Skeletal muscle satellite cell (primary cell): ENCODE measurements at regions not wholly inside any gene's neighbourhood (a gene's known extent, or its start where the extent isn't known, plus 50 kb on each side); places are given as distances from the start of the nearest gene placed in this dataset.

ENCODE experiments used
- H3K27me3 ChIP-seq: 2 replicates; pipeline ENCODE4 v1.7.0; 2013; ENCODE audit warnings: low read length; ENCODE audit not compliant: control insufficient read depth, insufficient read depth
- H3K36me3 ChIP-seq: 2 replicates; pipeline ENCODE4 v1.7.0; 2013; ENCODE audit warnings: mild to moderate bottlenecking, control low read depth, low read length; ENCODE audit not compliant: insufficient read depth
- H3K4me1 ChIP-seq: 2 replicates; pipeline ENCODE4 v1.7.0; 2013; ENCODE audit warnings: low read length; ENCODE audit not compliant: control insufficient read depth, insufficient read depth
- H3K4me2 ChIP-seq: 2 replicates; pipeline ENCODE4 v1.7.0; 2013; ENCODE audit warnings: mild to moderate bottlenecking, low read length
- H3K4me3 ChIP-seq: 2 replicates; pipeline ENCODE4 v1.7.0; 2013; ENCODE audit warnings: low read length
- H3K9ac ChIP-seq: 2 replicates; pipeline ENCODE4 v1.7.0; 2013; ENCODE audit warnings: mild to moderate bottlenecking, low read depth, low read length, moderate library complexity
- H3K9me3 ChIP-seq: replicated peaks from 2 replicates; pipeline ENCODE4 v1.7.0; 2013; ENCODE audit warnings: mild to moderate bottlenecking, control low read depth, low read length

DNA sequence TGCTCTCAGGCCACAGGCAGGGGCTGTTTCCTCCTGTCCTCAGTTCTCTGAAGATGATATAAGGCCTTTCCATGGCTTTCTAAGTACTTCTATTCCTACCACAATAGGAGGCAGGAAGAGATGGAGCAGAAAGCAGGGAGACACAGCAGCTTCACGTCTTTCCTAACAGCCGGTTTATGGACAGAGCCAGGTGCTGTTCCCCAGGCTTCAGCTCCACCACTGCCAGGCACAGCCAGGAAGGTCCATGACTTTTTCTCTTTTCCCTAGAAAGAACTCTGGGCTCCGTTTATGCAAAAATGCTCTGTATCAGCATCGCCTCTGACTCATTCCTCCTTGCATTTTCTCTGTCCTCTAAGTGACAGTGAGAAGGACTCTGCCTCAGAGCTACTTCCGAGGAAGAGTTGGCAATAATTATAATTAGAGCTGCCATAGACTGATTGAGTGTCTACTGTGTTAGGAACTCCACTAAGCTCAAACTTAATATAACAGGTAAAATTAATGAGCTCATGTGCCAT, 478.5 kb downstream of the RASEF start:
- Histone ChIP-seq H3K4me3 (no peak overlapping the region), H3K4me1 (no peaks in the 10 kb centered on the region), H3K9me3 (no peaks in the 10 kb centered on the region)

DNA sequence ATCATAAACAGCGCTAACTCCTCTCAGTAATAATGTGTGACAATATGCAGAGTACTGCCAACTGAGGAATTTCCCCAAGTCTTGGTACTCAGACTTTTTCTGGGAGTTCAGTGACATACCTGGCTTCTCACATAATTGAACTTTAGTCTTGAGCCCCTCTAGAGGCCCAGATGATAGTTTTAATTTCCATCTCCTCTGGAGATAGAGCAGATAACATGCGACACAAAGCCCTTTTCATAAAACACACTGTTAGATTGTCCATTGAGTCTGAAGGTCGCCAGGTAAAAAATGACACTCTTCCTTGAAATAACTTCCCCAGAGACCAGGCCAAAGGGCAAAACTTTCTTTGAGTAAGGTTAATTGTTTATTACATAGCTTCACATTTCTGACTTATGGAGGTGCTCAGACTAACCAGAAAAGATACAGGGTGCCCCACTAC, 476.0 kb downstream of the RASEF start:
- no peak overlapping the region for H3K9ac ChIP-seq
- H3K4me1 ChIP-seq = no peaks in the 10 kb centered on the region
- H3K36me3 ChIP-seq = no peaks in the 10 kb centered on the region
- H3K9me3 ChIP-seq = no peaks in the 10 kb centered on the region
- no peaks in the 10 kb centered on the region for H3K27me3 ChIP-seq
- H3K4me2 ChIP-seq = no peak overlapping the region
- no peak overlapping the region for H3K4me3 ChIP-seq

More for the DNA sequence above, 478.5 kb downstream of the RASEF start:
- Histone ChIP-seq H3K36me3 (no peaks in the 10 kb centered on the region), H3K4me2 (no peak overlapping the region), H3K9ac (no peak overlapping the region), H3K27me3 (no peaks in the 10 kb centered on the region)

DNA sequence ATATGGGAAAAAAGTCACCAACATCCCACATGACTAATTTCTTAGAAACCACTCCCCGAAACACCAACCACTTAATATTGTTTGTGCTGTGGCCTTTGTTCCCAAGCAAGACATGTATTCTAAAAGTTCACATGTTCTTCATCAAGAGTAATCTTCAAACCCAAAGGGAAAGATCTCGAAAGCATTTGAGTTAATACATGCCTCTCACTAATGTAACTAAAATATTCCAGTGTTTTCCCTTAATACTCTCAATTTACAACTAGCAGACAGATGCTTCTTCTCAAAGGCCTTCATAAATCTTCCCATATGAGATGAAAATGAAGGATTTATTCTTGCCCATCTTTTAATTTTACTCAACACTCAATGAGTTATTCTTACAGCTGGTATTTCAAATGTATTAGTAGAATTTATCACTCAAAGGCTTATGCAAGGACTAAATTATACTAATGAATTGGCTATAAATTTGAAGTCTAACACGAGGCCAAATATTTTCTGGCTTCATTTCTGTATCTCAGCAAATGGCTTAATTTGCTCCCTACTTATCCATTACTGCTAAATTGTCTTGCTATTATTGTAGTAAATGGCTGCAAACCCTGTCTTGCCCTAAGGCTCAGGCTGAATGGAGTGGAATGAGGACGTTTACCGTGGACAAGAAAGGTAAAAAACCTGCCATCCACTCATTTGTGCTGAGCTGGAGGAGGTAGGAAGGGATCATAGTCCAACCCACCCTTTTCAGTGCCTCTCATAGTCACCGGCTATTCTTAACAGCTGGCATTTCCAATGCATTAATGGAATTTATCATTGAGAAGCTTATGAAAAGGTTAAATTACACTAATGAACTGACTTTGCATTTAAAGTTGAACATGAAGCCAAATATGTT, 474.4 kb downstream of the RASEF start:
- no peak overlapping the region for H3K4me2 ChIP-seq

DNA sequence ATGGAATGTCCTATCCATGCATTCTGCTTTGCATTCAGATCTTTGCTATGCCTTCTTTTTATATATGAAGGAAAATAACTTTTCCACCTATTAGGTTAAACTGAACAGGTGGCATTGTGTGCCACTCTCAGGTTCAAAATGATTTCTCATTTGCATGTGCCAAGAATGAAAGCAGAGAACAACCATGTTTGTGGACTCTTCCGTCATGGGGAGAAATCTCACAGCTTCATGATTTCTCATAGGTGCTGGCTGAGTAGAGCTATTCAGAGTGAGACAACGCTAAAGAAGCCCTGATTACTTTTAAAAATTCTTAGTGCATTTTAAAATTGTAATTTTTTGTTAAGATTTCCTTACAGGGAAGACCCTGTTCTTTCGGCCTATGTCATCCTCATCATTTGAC, 472.1 kb downstream of the RASEF start:
- Histone ChIP-seq H3K4me1 (no peaks in the 10 kb centered on the region), H3K27me3 (peaks cover 3% of the 10 kb centered on the region), H3K36me3 (no peaks in the 10 kb centered on the region), H3K4me3 (no peak overlapping the region), H3K9me3 (no peaks in the 10 kb centered on the region), H3K4me2 (no peak overlapping the region), H3K9ac (no peak overlapping the region)

More for the DNA sequence above, 474.4 kb downstream of the RASEF start:
- Histone ChIP-seq H3K4me1 (no peaks in the 10 kb centered on the region), H3K36me3 (no peaks in the 10 kb centered on the region), H3K9ac (no peak overlapping the region), H3K9me3 (no peaks in the 10 kb centered on the region), H3K4me3 (no peak overlapping the region), H3K27me3 (no peaks in the 10 kb centered on the region)

DNA sequence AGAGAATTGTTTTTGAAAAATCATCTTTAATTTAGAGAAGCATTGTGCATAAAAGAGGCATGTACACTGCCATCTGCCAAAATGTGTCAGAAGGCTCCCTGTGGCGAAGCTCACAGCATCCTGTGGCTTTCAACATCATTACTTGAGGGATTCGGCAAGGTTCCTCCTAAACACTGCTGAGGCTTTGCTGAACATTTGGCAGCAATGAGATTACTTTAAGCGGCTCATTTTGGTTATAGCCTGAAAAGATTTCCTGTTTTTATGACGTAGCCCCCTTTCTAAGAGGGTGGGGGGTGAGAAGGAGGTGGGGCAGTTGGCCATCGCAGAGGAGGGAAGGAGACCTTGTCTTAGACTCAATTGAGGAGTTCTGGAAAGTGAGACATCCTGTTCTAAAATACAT, 469.4 kb downstream of the RASEF start:
- Histone ChIP-seq H3K4me1 (no peaks in the 10 kb centered on the region), H3K27me3 (peaks cover 3% of the 10 kb centered on the region), H3K9me3 (no peaks in the 10 kb centered on the region), H3K4me3 (no peak overlapping the region), H3K36me3 (no peaks in the 10 kb centered on the region), H3K9ac (no peak overlapping the region), H3K4me2 (no peak overlapping the region)

DNA sequence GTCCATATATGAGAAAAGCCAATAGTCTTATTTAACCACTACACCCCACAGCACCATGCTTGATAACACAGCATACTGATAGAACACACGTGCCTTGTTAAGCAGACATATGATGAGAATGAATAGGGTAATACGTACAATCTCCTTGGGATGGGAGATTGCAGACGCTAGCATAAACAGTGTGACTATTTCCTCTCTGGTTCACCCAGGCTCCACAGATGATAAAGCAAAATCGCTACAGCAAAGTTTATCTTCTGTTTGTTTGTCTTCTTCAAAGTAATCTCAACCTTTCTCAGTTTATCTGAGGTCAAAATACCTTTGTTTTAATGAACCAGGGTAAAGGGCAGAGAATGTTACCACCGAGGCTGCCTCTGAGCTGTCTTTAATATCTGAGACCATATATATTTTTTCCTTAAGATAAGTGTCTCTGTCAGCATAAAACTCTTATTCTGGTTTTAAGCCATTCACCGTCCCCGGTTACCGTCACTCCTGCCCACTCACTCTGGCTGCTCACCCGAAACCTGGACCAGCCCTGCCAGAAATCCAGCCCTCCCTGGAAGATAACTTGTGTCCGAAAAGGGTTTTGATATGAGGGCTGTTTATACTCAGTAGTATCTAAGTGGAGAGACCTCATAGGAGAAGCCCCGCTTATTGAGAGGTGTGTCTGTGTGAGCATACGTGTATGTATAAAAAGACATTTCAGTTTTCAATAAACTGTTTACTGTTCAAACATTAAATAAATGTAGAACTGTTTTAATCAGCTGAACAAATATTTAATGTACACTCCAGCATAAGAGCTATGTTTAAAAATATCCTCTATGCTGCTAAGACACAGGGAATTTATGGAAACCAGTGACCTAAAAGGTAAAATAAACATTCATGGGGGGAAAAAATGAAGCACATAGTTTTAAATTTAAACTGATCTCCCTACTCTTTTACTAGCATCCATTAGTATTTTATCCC, 465.4 kb downstream of the RASEF start:
- H3K9me3 ChIP-seq = no peaks in the 10 kb centered on the region
- no peak overlapping the region for H3K4me2 ChIP-seq
- H3K4me3 ChIP-seq = no peak overlapping the region
- no peaks in the 10 kb centered on the region for H3K36me3 ChIP-seq
- H3K4me1 ChIP-seq = no peaks in the 10 kb centered on the region
- peaks cover 3% of the 10 kb centered on the region for H3K27me3 ChIP-seq
- H3K9ac ChIP-seq = no peak overlapping the region

DNA sequence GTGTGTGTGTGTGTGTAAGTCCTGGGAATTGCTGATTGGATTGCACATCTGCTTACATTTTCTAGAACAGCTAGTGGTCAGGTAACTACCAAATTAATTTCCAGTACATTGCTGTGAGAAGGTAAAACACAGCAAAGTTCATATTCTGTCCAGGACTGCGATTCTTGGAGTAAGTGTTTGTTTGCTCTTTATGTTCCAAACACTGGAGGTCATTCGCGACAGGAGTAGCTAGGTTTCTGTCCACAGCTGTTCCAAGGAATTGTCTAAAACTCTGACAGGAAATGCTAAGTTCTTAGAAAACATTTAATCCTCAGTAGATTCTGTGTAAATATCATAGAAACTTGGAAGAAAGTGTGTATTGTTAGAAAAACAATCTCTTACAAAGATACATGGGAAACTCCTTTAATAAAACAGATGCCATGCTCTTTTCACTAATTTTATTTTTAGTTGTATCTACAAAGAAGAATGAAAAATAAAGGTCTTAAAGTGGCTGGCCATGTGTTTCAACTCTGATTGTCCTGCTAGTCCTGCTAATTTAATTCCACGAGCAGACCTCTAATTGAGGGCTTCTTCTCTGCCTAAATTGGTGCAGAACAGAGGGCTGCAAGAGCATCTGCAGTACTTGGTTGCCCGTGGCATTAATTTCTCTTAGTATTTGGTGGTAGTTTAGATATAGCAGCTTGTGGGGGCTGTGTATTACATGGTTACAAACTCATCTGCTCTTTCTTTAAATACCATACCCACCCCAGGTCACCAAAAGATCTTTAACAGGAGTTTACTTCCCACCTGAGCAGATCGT, 464.5 kb downstream of the RASEF start:
- no peak overlapping the region for H3K9ac ChIP-seq
- H3K4me1 ChIP-seq = no peaks in the 10 kb centered on the region
- no peak overlapping the region for H3K4me3 ChIP-seq

DNA sequence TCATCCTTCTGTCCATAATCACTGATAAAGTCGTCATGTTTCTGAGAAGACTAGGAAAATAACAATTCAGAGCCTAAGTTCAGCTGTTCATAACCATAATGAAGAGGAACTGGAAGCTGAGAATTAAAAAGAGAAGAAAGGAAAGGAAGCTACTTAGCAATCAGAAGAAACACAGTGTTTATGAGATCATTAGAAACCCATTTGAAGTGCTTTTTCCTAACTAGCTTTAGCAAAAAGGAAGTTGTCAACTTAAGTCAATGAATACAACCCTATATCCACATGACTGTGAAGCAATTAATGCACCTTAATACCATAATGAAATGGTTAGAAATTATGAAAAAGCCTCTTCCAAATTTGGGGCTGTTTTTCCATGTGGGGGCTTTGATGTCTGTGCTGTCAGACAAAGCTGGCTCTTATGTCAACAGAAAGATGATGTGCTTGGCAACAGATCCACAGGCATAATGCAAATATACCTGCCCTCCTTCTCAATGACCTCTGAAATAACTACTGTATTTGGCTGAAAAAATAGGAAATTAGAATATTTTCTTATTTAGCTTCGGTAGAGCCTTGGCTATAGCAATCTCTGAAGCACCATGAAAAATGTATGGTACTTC, 463.5 kb downstream of the RASEF start:
- Histone ChIP-seq H3K36me3 (no peaks in the 10 kb centered on the region), H3K9me3 (no peaks in the 10 kb centered on the region), H3K4me3 (no peak overlapping the region), H3K27me3 (no peaks in the 10 kb centered on the region), H3K9ac (no peak overlapping the region), H3K4me1 (no peaks in the 10 kb centered on the region), H3K4me2 (no peak overlapping the region)

More for the DNA sequence above, 464.5 kb downstream of the RASEF start:
- Histone ChIP-seq H3K9me3 (no peaks in the 10 kb centered on the region), H3K36me3 (no peaks in the 10 kb centered on the region), H3K4me2 (no peak overlapping the region), H3K27me3 (peaks cover 3% of the 10 kb centered on the region)

DNA sequence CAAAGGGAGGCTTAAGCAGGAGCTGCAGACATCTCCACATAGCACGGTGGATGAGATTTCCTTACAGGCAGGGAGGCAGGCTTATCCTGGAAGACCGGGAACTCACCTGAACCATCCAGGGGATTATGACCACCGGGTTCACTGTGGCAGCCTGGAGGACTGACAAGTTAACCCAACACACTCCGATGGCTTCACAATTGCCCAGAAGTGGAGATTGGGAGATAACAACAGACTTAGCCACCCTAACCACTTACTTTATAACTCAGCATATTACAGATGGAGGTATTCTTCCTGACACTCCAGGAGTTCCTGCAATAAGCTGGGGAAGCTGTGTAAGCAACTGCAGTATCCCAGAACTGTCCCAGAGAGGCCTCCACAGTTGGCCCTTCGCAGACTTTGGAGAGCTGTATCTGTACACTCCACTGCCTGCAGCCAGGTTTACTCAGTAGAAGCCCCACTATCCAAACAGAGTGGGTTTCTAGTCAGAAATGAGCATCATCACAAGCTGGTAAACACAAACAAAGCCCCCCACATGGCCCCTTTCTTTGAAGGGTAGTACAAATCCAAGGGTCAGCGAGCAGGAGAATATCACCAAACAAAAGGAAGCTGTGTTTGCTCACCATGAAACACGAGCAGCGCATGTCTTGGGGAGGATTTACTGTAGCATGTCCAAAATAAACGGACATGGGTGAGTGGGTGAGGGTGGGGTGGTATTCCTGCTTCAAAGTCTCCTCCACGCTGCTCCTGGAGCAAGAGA, 462.2 kb downstream of the RASEF start:
- no peaks in the 10 kb centered on the region for H3K36me3 ChIP-seq
- no peaks in the 10 kb centered on the region for H3K9me3 ChIP-seq
- H3K27me3 ChIP-seq = peaks cover 4% of the 10 kb centered on the region
- H3K4me3 ChIP-seq = no peak overlapping the region
- H3K4me1 ChIP-seq = no peaks in the 10 kb centered on the region
- H3K4me2 ChIP-seq = no peak overlapping the region
- no peak overlapping the region for H3K9ac ChIP-seq

DNA sequence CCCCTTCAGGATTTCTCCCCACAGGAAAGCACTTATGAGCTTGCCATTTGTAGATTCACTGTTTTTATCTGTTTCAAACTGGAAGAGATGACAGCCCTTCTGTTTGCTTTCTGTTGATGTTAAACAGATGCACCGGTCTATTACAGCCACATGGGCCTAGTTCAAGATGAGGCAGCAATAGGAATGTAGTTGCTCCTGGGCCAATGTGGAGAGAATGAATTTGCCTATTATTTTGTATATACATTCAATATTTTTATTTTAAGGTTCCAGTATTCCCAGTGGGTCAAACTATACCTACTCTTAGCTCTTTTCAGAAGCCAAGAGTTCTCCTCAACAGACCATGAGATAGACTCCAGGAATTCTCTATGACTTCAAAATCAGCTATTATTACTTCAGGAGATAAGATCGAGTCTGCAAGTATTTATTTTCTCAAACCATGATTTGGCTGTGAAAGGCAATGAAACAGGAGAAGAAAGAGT, 461.6 kb downstream of the RASEF start:
- H3K36me3 ChIP-seq = no peaks in the 10 kb centered on the region
- no peak overlapping the region for H3K9ac ChIP-seq
- peaks cover 4% of the 10 kb centered on the region for H3K27me3 ChIP-seq
- no peak overlapping the region for H3K4me2 ChIP-seq
- no peaks in the 10 kb centered on the region for H3K4me1 ChIP-seq
- no peaks in the 10 kb centered on the region for H3K9me3 ChIP-seq
- H3K4me3 ChIP-seq = no peak overlapping the region
